ENCODE measurements at regions not wholly inside any gene's neighbourhood (a gene's known extent, or its start where the extent isn't known, plus 50 kb on each side); places are given as distances from the start of the nearest gene placed in this dataset.
A peak's percentile ranks its signal among the peaks of the same experiment; 100 is the strongest.

DNA sequence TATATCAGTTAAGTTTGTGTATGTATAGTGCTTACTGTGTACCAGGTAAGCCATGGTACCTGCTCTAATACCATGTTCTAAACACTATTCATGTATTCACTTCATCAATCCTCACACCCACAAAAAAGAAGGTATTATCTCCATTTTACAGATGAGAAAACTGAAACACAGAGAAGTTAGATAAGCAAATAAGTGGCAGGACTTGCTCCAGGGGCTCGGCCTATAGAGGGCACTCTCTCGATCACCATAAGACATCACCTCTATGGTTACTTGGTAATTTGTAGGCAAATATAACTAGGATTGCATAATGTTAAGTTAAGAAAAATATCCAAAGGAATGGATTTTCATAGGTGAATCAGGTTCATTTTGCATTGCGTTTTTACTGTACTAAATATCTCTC, 118.1 kb upstream of the FN1 start:
- DNase-seq (ENCODE audit: low read depth in 1 of 2, low spot score in 1 of 2): no peak

DNA sequence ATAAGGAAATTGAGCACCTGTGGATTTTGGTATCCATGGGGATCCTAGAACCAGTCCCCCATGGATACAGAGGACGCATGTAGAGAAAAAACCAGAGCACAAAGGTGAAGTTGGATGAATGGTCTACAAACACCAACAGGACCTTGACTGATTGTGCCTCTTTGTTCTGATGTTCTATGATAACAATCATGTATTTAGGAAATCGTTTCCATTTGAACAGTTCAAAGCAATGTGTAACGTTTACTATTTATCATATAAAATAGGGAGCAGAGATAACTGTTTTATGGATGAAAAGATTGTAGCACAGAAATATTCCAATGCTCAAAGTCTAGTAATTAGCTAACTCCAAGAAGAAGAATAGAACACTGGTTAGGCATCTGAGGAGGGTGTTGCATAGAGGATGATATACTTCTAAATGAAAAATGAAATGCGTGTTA, 116.3 kb upstream of the FN1 start:
- no peak for DNase-seq (ENCODE audit: low read depth in 1 of 2, low spot score in 1 of 2)
- Histone ChIP-seq H3K36me3 (no peaks in the 10 kb centered on the region), H3K4me1 (ENCODE audit: low read depth) (no peaks in the 10 kb centered on the region), H3K27ac (no peak overlapping the region), H3K4me3 (no peak overlapping the region), H3K27me3 (no peaks in the 10 kb centered on the region), H3K9me3 (ENCODE audit: low read depth) (no peaks in the 10 kb centered on the region)
- TF ChIP-seq, protein P1, sequence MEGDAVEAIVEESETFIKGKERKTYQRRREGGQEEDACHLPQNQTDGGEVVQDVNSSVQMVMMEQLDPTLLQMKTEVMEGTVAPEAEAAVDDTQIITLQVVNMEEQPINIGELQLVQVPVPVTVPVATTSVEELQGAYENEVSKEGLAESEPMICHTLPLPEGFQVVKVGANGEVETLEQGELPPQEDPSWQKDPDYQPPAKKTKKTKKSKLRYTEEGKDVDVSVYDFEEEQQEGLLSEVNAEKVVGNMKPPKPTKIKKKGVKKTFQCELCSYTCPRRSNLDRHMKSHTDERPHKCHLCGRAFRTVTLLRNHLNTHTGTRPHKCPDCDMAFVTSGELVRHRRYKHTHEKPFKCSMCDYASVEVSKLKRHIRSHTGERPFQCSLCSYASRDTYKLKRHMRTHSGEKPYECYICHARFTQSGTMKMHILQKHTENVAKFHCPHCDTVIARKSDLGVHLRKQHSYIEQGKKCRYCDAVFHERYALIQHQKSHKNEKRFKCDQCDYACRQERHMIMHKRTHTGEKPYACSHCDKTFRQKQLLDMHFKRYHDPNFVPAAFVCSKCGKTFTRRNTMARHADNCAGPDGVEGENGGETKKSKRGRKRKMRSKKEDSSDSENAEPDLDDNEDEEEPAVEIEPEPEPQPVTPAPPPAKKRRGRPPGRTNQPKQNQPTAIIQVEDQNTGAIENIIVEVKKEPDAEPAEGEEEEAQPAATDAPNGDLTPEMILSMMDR (IDR thresholded peaks at IDR 0.05; ENCODE audit: low read depth, low read length): no peak

More for the DNA sequence above, 118.1 kb upstream of the FN1 start:
- no peaks in the 10 kb centered on the region for H3K36me3 ChIP-seq
- no peaks in the 10 kb centered on the region for H3K4me1 ChIP-seq (ENCODE audit: low read depth)
- H3K4me3 ChIP-seq: no peak overlapping the region
- no peaks in the 10 kb centered on the region for H3K27me3 ChIP-seq
- TF ChIP-seq, protein P1 (IDR thresholded peaks at IDR 0.05; ENCODE audit: low read depth, low read length): no peak
- H3K27ac ChIP-seq: no peak overlapping the region
- no peaks in the 10 kb centered on the region for H3K9me3 ChIP-seq (ENCODE audit: low read depth)

DNA sequence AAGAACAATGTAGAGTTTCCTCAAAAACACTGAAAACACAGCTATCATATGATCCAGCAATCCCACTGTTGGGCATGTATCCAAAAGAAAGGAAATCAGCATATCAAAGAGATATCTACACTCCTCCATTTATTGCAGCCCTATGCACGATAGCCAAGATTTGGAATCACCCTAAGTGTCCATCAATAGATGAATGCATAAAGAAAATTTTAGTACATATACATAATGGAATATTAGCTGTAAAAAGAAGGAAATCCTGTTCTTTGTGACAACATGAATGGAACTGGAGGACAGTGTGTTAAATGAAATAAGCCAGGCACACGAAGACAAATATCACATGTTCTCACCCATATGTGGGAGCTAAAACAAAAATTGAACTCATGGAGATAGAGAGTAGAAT, 114.5 kb upstream of the FN1 start:
- Histone ChIP-seq H3K27ac (no peak overlapping the region), H3K9me3 (ENCODE audit: low read depth) (no peaks in the 10 kb centered on the region), H3K4me1 (ENCODE audit: low read depth) (no peaks in the 10 kb centered on the region), H3K36me3 (no peaks in the 10 kb centered on the region), H3K27me3 (no peaks in the 10 kb centered on the region), H3K4me3 (no peak overlapping the region)
- TF ChIP-seq, protein P1 (IDR thresholded peaks at IDR 0.05; ENCODE audit: low read depth, low read length): no peak
- no peak for DNase-seq (ENCODE audit: low read depth in 1 of 2, low spot score in 1 of 2)

DNA sequence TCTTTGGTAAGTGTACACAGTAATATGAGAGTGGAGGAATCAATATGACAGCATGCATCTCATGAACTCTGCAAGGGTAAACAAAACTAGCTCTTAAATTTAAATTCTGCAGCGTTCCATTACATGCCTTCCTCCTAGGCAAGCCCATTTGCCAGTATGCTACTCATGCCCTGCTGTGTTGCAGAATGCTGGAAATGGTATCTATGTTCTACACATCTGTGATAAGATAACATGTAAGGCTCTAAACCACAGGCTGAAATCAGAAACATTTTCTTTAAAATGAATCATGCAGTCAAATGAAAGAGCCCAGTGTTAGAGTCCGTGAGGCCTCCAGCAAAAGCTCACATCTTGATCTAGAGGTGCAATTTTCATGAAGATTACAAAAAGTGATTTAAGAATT, 112.8 kb upstream of the FN1 start:
- TF ChIP-seq, protein P1 (IDR thresholded peaks at IDR 0.05; ENCODE audit: low read depth, low read length): no peak
- H3K27ac ChIP-seq: no peak overlapping the region
- no peaks in the 10 kb centered on the region for H3K36me3 ChIP-seq
- H3K27me3 ChIP-seq: no peaks in the 10 kb centered on the region
- no peaks in the 10 kb centered on the region for H3K4me1 ChIP-seq (ENCODE audit: low read depth)
- DNase-seq (ENCODE audit: low read depth in 1 of 2, low spot score in 1 of 2): peak in 1 of 2 donors; percentile 87
- H3K4me3 ChIP-seq: no peak overlapping the region
- no peaks in the 10 kb centered on the region for H3K9me3 ChIP-seq (ENCODE audit: low read depth)

DNA sequence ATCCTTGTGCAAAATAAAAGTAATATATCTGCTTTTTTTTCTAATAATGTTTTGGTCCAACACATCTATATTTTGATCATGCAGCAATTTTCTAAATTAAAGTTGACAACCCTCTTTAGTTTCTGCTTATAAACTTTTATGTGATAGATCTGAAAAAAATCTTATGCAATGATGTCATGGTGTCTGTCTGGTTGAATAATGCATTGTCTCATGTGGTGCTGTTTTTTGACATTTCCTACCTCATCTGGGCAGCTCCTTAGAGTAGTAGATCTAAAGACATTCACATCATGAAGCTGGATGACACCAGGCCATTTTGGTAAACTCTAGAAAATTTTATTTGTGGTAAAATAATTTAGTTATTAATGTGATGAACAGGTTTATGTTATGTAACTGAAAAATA, 106.8 kb upstream of the FN1 start:
- no peaks in the 10 kb centered on the region for H3K27me3 ChIP-seq
- DNase-seq (ENCODE audit: low read depth in 1 of 2, low spot score in 1 of 2): no peak
- TF ChIP-seq, protein P1 (IDR thresholded peaks at IDR 0.05; ENCODE audit: low read depth, low read length): no peak
- no peaks in the 10 kb centered on the region for H3K9me3 ChIP-seq (ENCODE audit: low read depth)
- H3K4me1 ChIP-seq (ENCODE audit: low read depth): no peaks in the 10 kb centered on the region
- no peak overlapping the region for H3K4me3 ChIP-seq
- H3K36me3 ChIP-seq: no peaks in the 10 kb centered on the region
- no peak overlapping the region for H3K27ac ChIP-seq

DNA sequence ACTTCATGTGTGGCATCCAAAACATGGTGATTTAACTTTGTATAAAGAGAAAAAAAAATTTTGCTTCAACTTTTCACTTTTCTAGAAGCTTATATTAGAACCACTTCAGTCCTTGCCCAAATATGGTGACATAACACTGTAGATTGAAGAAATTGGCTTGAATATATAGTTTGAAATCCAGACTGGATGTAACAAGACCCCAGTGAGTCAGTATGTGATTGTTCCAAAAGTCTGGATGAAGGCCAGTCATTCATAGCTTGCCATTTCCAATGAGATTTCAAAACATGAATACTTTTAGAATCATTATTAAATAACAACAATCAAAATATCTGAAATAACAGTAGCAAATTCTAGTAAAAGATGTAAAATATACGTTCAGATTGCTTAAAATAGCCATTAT, 104.8 kb upstream of the FN1 start:
- Histone ChIP-seq H3K9me3 (ENCODE audit: low read depth) (no peaks in the 10 kb centered on the region), H3K4me1 (ENCODE audit: low read depth) (no peaks in the 10 kb centered on the region), H3K27me3 (no peaks in the 10 kb centered on the region), H3K36me3 (no peaks in the 10 kb centered on the region), H3K27ac (no peak overlapping the region), H3K4me3 (no peak overlapping the region)
- peak in 1 of 2 donors; percentile 95 for DNase-seq (ENCODE audit: low read depth in 1 of 2, low spot score in 1 of 2)
- TF ChIP-seq, protein P1 (IDR thresholded peaks at IDR 0.05; ENCODE audit: low read depth, low read length): no peak
